H1 (cell line): ENCODE measurements at regions not wholly inside any gene's neighbourhood (a gene's known extent, or its start where the extent isn't known, plus 50 kb on each side); places are given as distances from the start of the nearest gene placed in this dataset.

Experiments used
- CHD2 ChIP-seq: IDR thresholded peaks from 2 replicates; pipeline ENCODE4 v1.6.1; 2012; ENCODE audit warnings: low read length, improper control_type of control experiment
- PHF8 ChIP-seq: fragments of 200-600 bp; sonication (generic); conservative IDR thresholded peaks from 2 replicates; pipeline ENCODE4 v1.7.1; 2012; ENCODE audit warnings: low read depth, mild to moderate bottlenecking, inconsistent platforms, low read length, moderate library complexity
- RAD21 ChIP-seq, 2 experiments: IDR thresholded peaks in 1 of 2; conservative IDR thresholded peaks in 1 of 2; 2 replicates each; pipeline ENCODE4 v1.6.1; 2011; ENCODE audit warnings: low read depth in 2 of 2, low read length in 2 of 2, improper control_type of control experiment in 1 of 2, inconsistent platforms in 1 of 2, mild to moderate bottlenecking in 1 of 2, moderate library complexity in 1 of 2

GRCh38 chr16:26930786-26931581, 135.7 kb upstream of the C16orf82 start (continued):
- TF ChIP-seq PHF8: no peak
- no peak for TF ChIP-seq CHD2
- TF ChIP-seq RAD21 (IDR thresholded peaks at IDR 0.05 in 1 of 2, conservative IDR thresholded peaks at IDR 0.05 in 1 of 2; ENCODE audit: low read depth in 2 of 2, low read length in 2 of 2): no peak
